HepG2 (cell line): ENCODE measurements at regions not wholly inside any gene's neighbourhood (a gene's known extent, or its start where the extent isn't known, plus 50 kb on each side); places are given as distances from the start of the nearest gene placed in this dataset.

Experiments
- BCLAF1 ChIP-seq: fragments of 450-650 bp; IDR thresholded peaks from 2 replicates; pipeline ENCODE4 v1.6.1; 2017; ENCODE audit warnings: mild to moderate bottlenecking
- TF ChIP-seq, protein P1 (sequence below): sonication (generic); formaldehyde crosslinking; IDR thresholded peaks from 2 replicates; pipeline ENCODE4 v1.4.0; 2020; ENCODE audit warnings: missing genetic modification reagents
- TF ChIP-seq, protein P2 (sequence below): sonication (generic); formaldehyde crosslinking; IDR thresholded peaks from 2 replicates; pipeline ENCODE4 v1.5.1; 2020; ENCODE audit warnings: mild to moderate bottlenecking, missing genetic modification reagents, borderline replicate concordance
- TF ChIP-seq, protein P3 (sequence below): sonication (generic); formaldehyde crosslinking; conservative IDR thresholded peaks from 2 replicates; pipeline ENCODE4 v1.8.0; 2022; ENCODE audit warnings: low read depth, missing genetic modification reagents

- TF ChIP-seq, protein P1, sequence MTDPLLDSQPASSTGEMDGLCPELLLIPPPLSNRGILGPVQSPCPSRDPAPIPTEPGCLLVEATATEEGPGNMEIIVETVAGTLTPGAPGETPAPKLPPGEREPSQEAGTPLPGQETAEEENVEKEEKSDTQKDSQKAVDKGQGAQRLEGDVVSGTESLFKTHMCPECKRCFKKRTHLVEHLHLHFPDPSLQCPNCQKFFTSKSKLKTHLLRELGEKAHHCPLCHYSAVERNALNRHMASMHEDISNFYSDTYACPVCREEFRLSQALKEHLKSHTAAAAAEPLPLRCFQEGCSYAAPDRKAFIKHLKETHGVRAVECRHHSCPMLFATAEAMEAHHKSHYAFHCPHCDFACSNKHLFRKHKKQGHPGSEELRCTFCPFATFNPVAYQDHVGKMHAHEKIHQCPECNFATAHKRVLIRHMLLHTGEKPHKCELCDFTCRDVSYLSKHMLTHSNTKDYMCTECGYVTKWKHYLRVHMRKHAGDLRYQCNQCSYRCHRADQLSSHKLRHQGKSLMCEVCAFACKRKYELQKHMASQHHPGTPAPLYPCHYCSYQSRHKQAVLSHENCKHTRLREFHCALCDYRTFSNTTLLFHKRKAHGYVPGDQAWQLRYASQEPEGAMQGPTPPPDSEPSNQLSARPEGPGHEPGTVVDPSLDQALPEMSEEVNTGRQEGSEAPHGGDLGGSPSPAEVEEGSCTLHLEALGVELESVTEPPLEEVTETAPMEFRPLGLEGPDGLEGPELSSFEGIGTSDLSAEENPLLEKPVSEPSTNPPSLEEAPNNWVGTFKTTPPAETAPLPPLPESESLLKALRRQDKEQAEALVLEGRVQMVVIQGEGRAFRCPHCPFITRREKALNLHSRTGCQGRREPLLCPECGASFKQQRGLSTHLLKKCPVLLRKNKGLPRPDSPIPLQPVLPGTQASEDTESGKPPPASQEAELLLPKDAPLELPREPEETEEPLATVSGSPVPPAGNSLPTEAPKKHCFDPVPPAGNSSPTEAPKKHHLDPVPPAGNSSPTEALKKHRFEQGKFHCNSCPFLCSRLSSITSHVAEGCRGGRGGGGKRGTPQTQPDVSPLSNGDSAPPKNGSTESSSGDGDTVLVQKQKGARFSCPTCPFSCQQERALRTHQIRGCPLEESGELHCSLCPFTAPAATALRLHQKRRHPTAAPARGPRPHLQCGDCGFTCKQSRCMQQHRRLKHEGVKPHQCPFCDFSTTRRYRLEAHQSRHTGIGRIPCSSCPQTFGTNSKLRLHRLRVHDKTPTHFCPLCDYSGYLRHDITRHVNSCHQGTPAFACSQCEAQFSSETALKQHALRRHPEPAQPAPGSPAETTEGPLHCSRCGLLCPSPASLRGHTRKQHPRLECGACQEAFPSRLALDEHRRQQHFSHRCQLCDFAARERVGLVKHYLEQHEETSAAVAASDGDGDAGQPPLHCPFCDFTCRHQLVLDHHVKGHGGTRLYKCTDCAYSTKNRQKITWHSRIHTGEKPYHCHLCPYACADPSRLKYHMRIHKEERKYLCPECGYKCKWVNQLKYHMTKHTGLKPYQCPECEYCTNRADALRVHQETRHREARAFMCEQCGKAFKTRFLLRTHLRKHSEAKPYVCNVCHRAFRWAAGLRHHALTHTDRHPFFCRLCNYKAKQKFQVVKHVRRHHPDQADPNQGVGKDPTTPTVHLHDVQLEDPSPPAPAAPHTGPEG (CRISPR knock-in tag): no peak
- TF ChIP-seq, protein P2, sequence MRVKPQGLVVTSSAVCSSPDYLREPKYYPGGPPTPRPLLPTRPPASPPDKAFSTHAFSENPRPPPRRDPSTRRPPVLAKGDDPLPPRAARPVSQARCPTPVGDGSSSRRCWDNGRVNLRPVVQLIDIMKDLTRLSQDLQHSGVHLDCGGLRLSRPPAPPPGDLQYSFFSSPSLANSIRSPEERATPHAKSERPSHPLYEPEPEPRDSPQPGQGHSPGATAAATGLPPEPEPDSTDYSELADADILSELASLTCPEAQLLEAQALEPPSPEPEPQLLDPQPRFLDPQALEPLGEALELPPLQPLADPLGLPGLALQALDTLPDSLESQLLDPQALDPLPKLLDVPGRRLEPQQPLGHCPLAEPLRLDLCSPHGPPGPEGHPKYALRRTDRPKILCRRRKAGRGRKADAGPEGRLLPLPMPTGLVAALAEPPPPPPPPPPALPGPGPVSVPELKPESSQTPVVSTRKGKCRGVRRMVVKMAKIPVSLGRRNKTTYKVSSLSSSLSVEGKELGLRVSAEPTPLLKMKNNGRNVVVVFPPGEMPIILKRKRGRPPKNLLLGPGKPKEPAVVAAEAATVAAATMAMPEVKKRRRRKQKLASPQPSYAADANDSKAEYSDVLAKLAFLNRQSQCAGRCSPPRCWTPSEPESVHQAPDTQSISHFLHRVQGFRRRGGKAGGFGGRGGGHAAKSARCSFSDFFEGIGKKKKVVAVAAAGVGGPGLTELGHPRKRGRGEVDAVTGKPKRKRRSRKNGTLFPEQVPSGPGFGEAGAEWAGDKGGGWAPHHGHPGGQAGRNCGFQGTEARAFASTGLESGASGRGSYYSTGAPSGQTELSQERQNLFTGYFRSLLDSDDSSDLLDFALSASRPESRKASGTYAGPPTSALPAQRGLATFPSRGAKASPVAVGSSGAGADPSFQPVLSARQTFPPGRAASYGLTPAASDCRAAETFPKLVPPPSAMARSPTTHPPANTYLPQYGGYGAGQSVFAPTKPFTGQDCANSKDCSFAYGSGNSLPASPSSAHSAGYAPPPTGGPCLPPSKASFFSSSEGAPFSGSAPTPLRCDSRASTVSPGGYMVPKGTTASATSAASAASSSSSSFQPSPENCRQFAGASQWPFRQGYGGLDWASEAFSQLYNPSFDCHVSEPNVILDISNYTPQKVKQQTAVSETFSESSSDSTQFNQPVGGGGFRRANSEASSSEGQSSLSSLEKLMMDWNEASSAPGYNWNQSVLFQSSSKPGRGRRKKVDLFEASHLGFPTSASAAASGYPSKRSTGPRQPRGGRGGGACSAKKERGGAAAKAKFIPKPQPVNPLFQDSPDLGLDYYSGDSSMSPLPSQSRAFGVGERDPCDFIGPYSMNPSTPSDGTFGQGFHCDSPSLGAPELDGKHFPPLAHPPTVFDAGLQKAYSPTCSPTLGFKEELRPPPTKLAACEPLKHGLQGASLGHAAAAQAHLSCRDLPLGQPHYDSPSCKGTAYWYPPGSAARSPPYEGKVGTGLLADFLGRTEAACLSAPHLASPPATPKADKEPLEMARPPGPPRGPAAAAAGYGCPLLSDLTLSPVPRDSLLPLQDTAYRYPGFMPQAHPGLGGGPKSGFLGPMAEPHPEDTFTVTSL: no peak
- TF ChIP-seq, protein P3, sequence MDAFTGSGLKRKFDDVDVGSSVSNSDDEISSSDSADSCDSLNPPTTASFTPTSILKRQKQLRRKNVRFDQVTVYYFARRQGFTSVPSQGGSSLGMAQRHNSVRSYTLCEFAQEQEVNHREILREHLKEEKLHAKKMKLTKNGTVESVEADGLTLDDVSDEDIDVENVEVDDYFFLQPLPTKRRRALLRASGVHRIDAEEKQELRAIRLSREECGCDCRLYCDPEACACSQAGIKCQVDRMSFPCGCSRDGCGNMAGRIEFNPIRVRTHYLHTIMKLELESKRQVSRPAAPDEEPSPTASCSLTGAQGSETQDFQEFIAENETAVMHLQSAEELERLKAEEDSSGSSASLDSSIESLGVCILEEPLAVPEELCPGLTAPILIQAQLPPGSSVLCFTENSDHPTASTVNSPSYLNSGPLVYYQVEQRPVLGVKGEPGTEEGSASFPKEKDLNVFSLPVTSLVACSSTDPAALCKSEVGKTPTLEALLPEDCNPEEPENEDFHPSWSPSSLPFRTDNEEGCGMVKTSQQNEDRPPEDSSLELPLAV (CRISPR knock-in tag): no peak
- TF ChIP-seq BCLAF1: no peak
These were observed 1080.3 kb downstream of the ARAP2 start (continued) for GRCh38 chr4:35164063-35164462.
